ENCODE measurements at regions not wholly inside any gene's neighbourhood (a gene's known extent, or its start where the extent isn't known, plus 50 kb on each side); places are given as distances from the start of the nearest gene placed in this dataset.

GRCh38 chr7:132733860-132734259 lies 157.6 kb upstream of the PLXNA4 start:
- FAIRE-seq (no peak), DNase-seq (ENCODE audit: extremely low spot score, insufficient read length, low read depth) (no peak)

- DNase-seq (ENCODE audit: extremely low spot score, insufficient read length, low read depth) (no peak), FAIRE-seq (no peak)
Observed at GRCh38 chr7:132732321-132732865, 156.1 kb upstream of the PLXNA4 start.

GRCh38 chr7:132730105-132730504 lies 153.8 kb upstream of the PLXNA4 start:
- FAIRE-seq (no peak), DNase-seq (ENCODE audit: extremely low spot score, insufficient read length, low read depth) (no peak)

- FAIRE-seq (no peak), DNase-seq (ENCODE audit: extremely low spot score, insufficient read length, low read depth) (no peak)
Observed at GRCh38 chr7:132723506-132724081, 147.3 kb upstream of the PLXNA4 start.

GRCh38 chr7:132720835-132721234 lies 144.6 kb upstream of the PLXNA4 start:
- FAIRE-seq (no peak), DNase-seq (ENCODE audit: extremely low spot score, insufficient read length, low read depth) (no peak)

- DNase-seq (ENCODE audit: extremely low spot score, insufficient read length, low read depth) = no peak
- FAIRE-seq = no peak
Observed at GRCh38 chr7:132713893-132714292, 137.6 kb upstream of the PLXNA4 start.

- DNase-seq (ENCODE audit: extremely low spot score, insufficient read length, low read depth) (no peak), FAIRE-seq (no peak)
Observed at GRCh38 chr7:132709971-132710567, 133.8 kb upstream of the PLXNA4 start.

- no peak for FAIRE-seq
- no peak for DNase-seq (ENCODE audit: extremely low spot score, insufficient read length, low read depth)
Observed at GRCh38 chr7:132708470-132708869, 132.2 kb upstream of the PLXNA4 start.

GRCh38 chr7:132705146-132705545 lies 128.9 kb upstream of the PLXNA4 start:
- DNase-seq (ENCODE audit: extremely low spot score, insufficient read length, low read depth) (no peak), FAIRE-seq (no peak)

- no peak for FAIRE-seq
Observed at GRCh38 chr7:132703742-132704141, 127.5 kb upstream of the PLXNA4 start.

GRCh38 chr7:132697003-132697402 lies 120.7 kb upstream of the PLXNA4 start:
- no peak for DNase-seq (ENCODE audit: extremely low spot score, insufficient read length, low read depth)
- no peak for FAIRE-seq

More at GRCh38 chr7:132703742-132704141, 127.5 kb upstream of the PLXNA4 start:
- no peak for DNase-seq (ENCODE audit: extremely low spot score, insufficient read length, low read depth)

- DNase-seq (ENCODE audit: extremely low spot score, insufficient read length, low read depth) = no peak
- FAIRE-seq = no peak
Observed at GRCh38 chr7:132696332-132696731, 120.1 kb upstream of the PLXNA4 start.

GRCh38 chr7:132691201-132691600 lies 114.9 kb upstream of the PLXNA4 start:
- FAIRE-seq = no peak
- no peak for DNase-seq (ENCODE audit: extremely low spot score, insufficient read length, low read depth)

GRCh38 chr7:132690174-132690573 lies 113.9 kb upstream of the PLXNA4 start:
- DNase-seq (ENCODE audit: extremely low spot score, insufficient read length, low read depth) = no peak
- FAIRE-seq = no peak

- no peak for DNase-seq (ENCODE audit: extremely low spot score, insufficient read length, low read depth)
- no peak for FAIRE-seq
Observed at GRCh38 chr7:132687981-132688383, 111.7 kb upstream of the PLXNA4 start.

GRCh38 chr7:132687016-132687415 lies 110.7 kb upstream of the PLXNA4 start:
- FAIRE-seq (no peak), DNase-seq (ENCODE audit: extremely low spot score, insufficient read length, low read depth) (no peak)

GRCh38 chr7:132685277-132685676 lies 109.0 kb upstream of the PLXNA4 start:
- DNase-seq (ENCODE audit: extremely low spot score, insufficient read length, low read depth) = no peak

GRCh38 chr7:132683896-132684690 lies 107.8 kb upstream of the PLXNA4 start:
- FAIRE-seq (no peak), DNase-seq (ENCODE audit: extremely low spot score, insufficient read length, low read depth) (no peak)

More at GRCh38 chr7:132685277-132685676, 109.0 kb upstream of the PLXNA4 start:
- FAIRE-seq = no peak

GRCh38 chr7:132681951-132682350 lies 105.7 kb upstream of the PLXNA4 start:
- DNase-seq (ENCODE audit: extremely low spot score, insufficient read length, low read depth) (no peak), FAIRE-seq (no peak)

- FAIRE-seq = no peak
- no peak for DNase-seq (ENCODE audit: extremely low spot score, insufficient read length, low read depth)
Observed at GRCh38 chr7:132680590-132680989, 104.3 kb upstream of the PLXNA4 start.

- no peak for FAIRE-seq
- DNase-seq (ENCODE audit: extremely low spot score, insufficient read length, low read depth) = no peak
Observed at GRCh38 chr7:132678656-132679055, 102.4 kb upstream of the PLXNA4 start.

Measured in GM18507 (cell line).